ENCODE measurements at regions not wholly inside any gene's neighbourhood (a gene's known extent, or its start where the extent isn't known, plus 50 kb on each side); places are given as distances from the start of the nearest gene placed in this dataset.
"Not testable (repeated sequence)": the region's sequence is repeated elsewhere in the genome, so short reads cannot be mapped to it uniquely, and the experiment has no call there.

GRCh38 chrX:23458957-23459356, 124.3 kb downstream of the PTCHD1 start:
- not testable (repeated sequence) for H3K4me1 Mint-ChIP-seq (ENCODE audit: low read depth)

GRCh38 chrX:23465105-23465791, 130.6 kb downstream of the PTCHD1 start:
- POLR2A ChIA-PET: no interaction called here
- H3K27ac ChIP-seq (ENCODE audit: low read depth in 1 of 2, low read length in 2 of 2): no peak overlapping the region
- no peaks in the 10 kb centered on the region for H3K36me3 ChIP-seq (ENCODE audit: insufficient read depth, low read length)
- no peak for TF ChIP-seq CTCF (IDR thresholded peaks at IDR 0.05)
- intact Hi-C loops (cut with DNase I, micrococcal nuclease): no loop called here
- Mint-ChIP-seq H3K27ac (no peak overlapping the region), H3K4me3 (no peak overlapping the region), H3K36me3 (ENCODE audit: low read depth) (no peaks in the 10 kb centered on the region), H3K4me1 (ENCODE audit: low read depth) (no peaks in the 10 kb centered on the region), H3K27me3 (no peaks in the 10 kb centered on the region), H3K9me3 (no peaks in the 10 kb centered on the region)
- CTCF ChIA-PET: interaction anchor here (1.3 kb wide), 1 partner anchor 14 kb away, joined by 3 read pairs; no protein-coding TSS in a partner anchor
- peaks cover 4 to 8% of the 10 kb centered on the region in 2 experiments for H3K9me3 ChIP-seq (ENCODE audit: control insufficient read depth in 1 of 2, insufficient read depth in 1 of 2, low read length in 2 of 2)
- H3K4me3 ChIP-seq (ENCODE audit: low read length): no peak overlapping the region
- DNase-seq (no peak), ATAC-seq (ENCODE audit: poor library complexity) (no peak)
- no peaks in the 10 kb centered on the region for H3K4me1 ChIP-seq (ENCODE audit: insufficient read depth, low read length)
- H3K27me3 ChIP-seq (ENCODE audit: control insufficient read depth in 1 of 2, insufficient read depth in 2 of 2, low read length in 2 of 2): no peaks in the 10 kb centered on the region

More at GRCh38 chrX:23458957-23459356, 124.3 kb downstream of the PTCHD1 start:
- H3K36me3 ChIP-seq (ENCODE audit: insufficient read depth, low read length); H3K4me3 ChIP-seq (ENCODE audit: low read length); ATAC-seq (ENCODE audit: poor library complexity); CTCF ChIA-PET; H3K9me3 Mint-ChIP-seq; H3K27me3 Mint-ChIP-seq; H3K4me1 ChIP-seq (ENCODE audit: insufficient read depth, low read length); H3K4me3 Mint-ChIP-seq; DNase-seq; H3K27ac ChIP-seq (ENCODE audit: low read depth in 1 of 2, low read length in 2 of 2); intact Hi-C loops (cut with DNase I, micrococcal nuclease); H3K36me3 Mint-ChIP-seq (ENCODE audit: low read depth); H3K27me3 ChIP-seq (ENCODE audit: control insufficient read depth in 1 of 2, insufficient read depth in 2 of 2, low read length in 2 of 2); H3K27ac Mint-ChIP-seq; POLR2A ChIA-PET: not testable (repeated sequence)
- H3K9me3 ChIP-seq (ENCODE audit: control insufficient read depth in 1 of 2, insufficient read depth in 1 of 2, low read length in 2 of 2): peaks cover 0 to 12% of the 10 kb centered on the region in 2 experiments

- Histone ChIP-seq H3K4me1 (ENCODE audit: insufficient read depth, low read length) (no peaks in the 10 kb centered on the region), H3K27me3 (ENCODE audit: control insufficient read depth in 1 of 2, insufficient read depth in 2 of 2, low read length in 2 of 2) (no peaks in the 10 kb centered on the region), H3K9me3 (ENCODE audit: control insufficient read depth in 1 of 2, insufficient read depth in 1 of 2, low read length in 2 of 2) (peaks cover 4 to 8% of the 10 kb centered on the region in 2 experiments), H3K36me3 (ENCODE audit: insufficient read depth, low read length) (no peaks in the 10 kb centered on the region), H3K4me3 (ENCODE audit: low read length) (no peak overlapping the region), H3K27ac (ENCODE audit: low read depth in 1 of 2, low read length in 2 of 2) (no peak overlapping the region)
- ATAC-seq (ENCODE audit: poor library complexity) (no peak), DNase-seq (no peak)
- CTCF ChIA-PET: interaction anchor here (1.3 kb wide), 1 partner anchor 13 kb away, joined by 3 read pairs; no protein-coding TSS in a partner anchor
- Mint-ChIP-seq H3K36me3 (ENCODE audit: low read depth) (no peaks in the 10 kb centered on the region), H3K9me3 (no peaks in the 10 kb centered on the region), H3K4me1 (ENCODE audit: low read depth) (no peaks in the 10 kb centered on the region), H3K4me3 (no peak overlapping the region), H3K27me3 (no peaks in the 10 kb centered on the region), H3K27ac (no peak overlapping the region)
- POLR2A ChIA-PET: no interaction called here
- TF ChIP-seq CTCF (IDR thresholded peaks at IDR 0.05): no peak
- intact Hi-C loops (cut with DNase I, micrococcal nuclease): no loop called here
These were observed 131.3 kb downstream of the PTCHD1 start for GRCh38 chrX:23465985-23466384.

- no peak for TF ChIP-seq CTCF (IDR thresholded peaks at IDR 0.05)
- no peak overlapping the region for H3K27ac ChIP-seq (ENCODE audit: low read depth in 1 of 2, low read length in 2 of 2)
- Mint-ChIP-seq H3K36me3 (ENCODE audit: low read depth) (no peaks in the 10 kb centered on the region), H3K4me3 (no peak overlapping the region), H3K4me1 (ENCODE audit: low read depth) (no peaks in the 10 kb centered on the region), H3K9me3 (peaks cover 3% of the 10 kb centered on the region), H3K27me3 (no peaks in the 10 kb centered on the region), H3K27ac (no peak overlapping the region)
- no peak for ATAC-seq (ENCODE audit: poor library complexity)
- no peaks in the 10 kb centered on the region for H3K36me3 ChIP-seq (ENCODE audit: insufficient read depth, low read length)
- H3K4me1 ChIP-seq (ENCODE audit: insufficient read depth, low read length): no peaks in the 10 kb centered on the region
- POLR2A ChIA-PET: no interaction called here
- intact Hi-C loops (cut with DNase I, micrococcal nuclease): no loop called here
- CTCF ChIA-PET: no interaction called here
- DNase-seq: no peak
- no peak overlapping the region for H3K4me3 ChIP-seq (ENCODE audit: low read length)
- H3K9me3 ChIP-seq (ENCODE audit: control insufficient read depth in 1 of 2, insufficient read depth in 1 of 2, low read length in 2 of 2): no peaks in the 10 kb centered on the region
- H3K27me3 ChIP-seq (ENCODE audit: control insufficient read depth in 1 of 2, insufficient read depth in 2 of 2, low read length in 2 of 2): no peaks in the 10 kb centered on the region
These were observed 143.4 kb downstream of the PTCHD1 start for GRCh38 chrX:23478056-23478455.
